Panc1 (cell line): ENCODE measurements at regions not wholly inside any gene's neighbourhood (a gene's known extent, or its start where the extent isn't known, plus 50 kb on each side); places are given as distances from the start of the nearest gene placed in this dataset.

ENCODE experiments used
- ATAC-seq: fragments of 200-7000 bp; cut with Tn5 transposase; 2 replicates; pipeline ENCODE4 v1.9.1; 2020; ENCODE audit warnings: mild to moderate bottlenecking, moderate library complexity
- BruUV-seq: library from RNA; stranded (reverse); fragments of 400-500 nt; replicated peaks from 2 replicates; lab custom pipeline; 2021; lab: Mats Ljungman, UMichigan
- CTCF ChIA-PET: fragments of 300-600 bp; sonication (Branson Sonifier 250); formaldehyde crosslinking; loops from one replicate; lab custom pipeline; 2022; ENCODE audit warnings: antibody characterized with exemption; lab: Charles Lee
- POLR2A ChIA-PET: fragments of 300-600 bp; sonication (Branson Sonifier 250); formaldehyde crosslinking; loops from one replicate; lab custom pipeline; 2022; ENCODE audit warnings: antibody characterized with exemption; lab: Charles Lee
- DNase-seq: peaks from one replicate; pipeline ENCODE4 v3.0.0-alpha.2; 2010; ENCODE audit warnings: low read depth, low spot score
- H3K27ac ChIP-seq: 2 replicates; pipeline ENCODE4 v1.5.1; 2011; ENCODE audit warnings: mild to moderate bottlenecking, low read length, inconsistent platforms
- H3K27me3 ChIP-seq: fragments of 200-500 bp; sonication (Bioruptor generic); 2 replicates; pipeline ENCODE4 v1.6.0; 2014; ENCODE audit warnings: low read length, inconsistent platforms; ENCODE audit not compliant: control insufficient read depth, insufficient read depth
- H3K36me3 ChIP-seq: fragments of 200-500 bp; sonication (Bioruptor generic); 2 replicates; pipeline ENCODE4 v1.5.1; 2014; ENCODE audit warnings: inconsistent platforms, mild to moderate bottlenecking, low read length, moderate library complexity; ENCODE audit not compliant: control insufficient read depth, insufficient read depth
- H3K4me1 ChIP-seq: 2 replicates; pipeline ENCODE4 v1.5.1; 2011; ENCODE audit warnings: inconsistent platforms, mild to moderate bottlenecking, low read length, moderate library complexity; ENCODE audit not compliant: control insufficient read depth, insufficient read depth
- H3K4me3 ChIP-seq, 2 experiments: 2 replicates each; pipeline ENCODE4 v1.5.1; 2011 to 2012; ENCODE audit warnings: low read depth in 2 of 2, low read length in 2 of 2, mild to moderate bottlenecking in 2 of 2, inconsistent platforms in 1 of 2, moderate library complexity in 1 of 2
- H3K9me3 ChIP-seq: fragments of 200-500 bp; sonication (Bioruptor generic); 2 replicates; pipeline ENCODE4 v1.5.1; 2014; ENCODE audit warnings: low read depth, mild to moderate bottlenecking, inconsistent platforms, low read length, moderate library complexity; ENCODE audit not compliant: control insufficient read depth, insufficient read depth
- CTCF ChIP-seq: fragments of 450-650 bp; IDR thresholded peaks from 2 replicates; pipeline ENCODE4 v1.5.1; 2017; ENCODE audit warnings: mild to moderate bottlenecking
- POLR2AphosphoS5 ChIP-seq: IDR thresholded peaks from 2 replicates; pipeline ENCODE4 v1.6.1; 2012; ENCODE audit warnings: mild to moderate bottlenecking, low read depth, low read length, moderate library complexity
- REST ChIP-seq, 2 experiments: IDR thresholded peaks; 2 replicates each; pipeline ENCODE4 v1.6.1; 2011 to 2012; ENCODE audit warnings: low read depth in 2 of 2, control low read depth in 1 of 2, low read length in 1 of 2, mild to moderate bottlenecking in 1 of 2, moderate library complexity in 1 of 2; ENCODE audit not compliant: insufficient read depth in 1 of 2
- SIN3A ChIP-seq: IDR thresholded peaks from 2 replicates; pipeline ENCODE4 v1.6.1; 2012; ENCODE audit warnings: low read depth, mild to moderate bottlenecking, low read length, moderate library complexity, borderline replicate concordance; ENCODE audit not compliant: insufficient read depth
- TCF7L2 ChIP-seq: IDR thresholded peaks from 2 replicates; pipeline ENCODE4 v1.6.1; 2011; ENCODE audit warnings: mild to moderate bottlenecking, low read depth, low read length, inconsistent platforms
- in situ Hi-C: cut with HindIII; loops from 2 replicates; pipeline ENCODE4 v1.10.0; 2016; ENCODE audit warnings: low sequenced_read_pairs, low pct_unique_long_range_greater_than_20kb
- intact Hi-C: fragments of 100-400 bp; cut with micrococcal nuclease; formaldehyde crosslinking; loops from one replicate; pipeline ENCODE4 v1.10.0; 2022; ENCODE audit not compliant: unreplicated experiment

- Histone ChIP-seq H3K36me3 (no peaks in the 10 kb centered on the region), H3K27ac (no peak overlapping the region), H3K4me1 (no peaks in the 10 kb centered on the region), H3K27me3 (no peaks in the 10 kb centered on the region), H3K4me3 (no peak overlapping the region), H3K9me3 (no peaks in the 10 kb centered on the region)
- no peak for ATAC-seq
- CTCF ChIA-PET = no interaction called here
- in situ Hi-C loops (no loop called here), intact Hi-C loops (no loop called here)
- DNase-seq = no peak
- TF ChIP-seq CTCF (no peak), SIN3A (no peak), TCF7L2 (no peak), REST (IDR thresholded peaks at IDR 0.05; ENCODE audit: insufficient read depth in 1 of 2, low read depth in 2 of 2, low read length in 1 of 2) (no peak), POLR2AphosphoS5 (no peak)
- BruUV-seq = no TSS peak
- POLR2A ChIA-PET = no interaction called here
Measured at GRCh38 chr2:192412394-192412793, 217.7 kb upstream of the TMEFF2 start.

- Histone ChIP-seq H3K9me3 (no peaks in the 10 kb centered on the region), H3K27ac (no peak overlapping the region), H3K27me3 (no peaks in the 10 kb centered on the region), H3K4me1 (no peaks in the 10 kb centered on the region), H3K36me3 (no peaks in the 10 kb centered on the region), H3K4me3 (no peak overlapping the region)
- intact Hi-C loops = no loop called here
- no TSS peak for BruUV-seq
- POLR2A ChIA-PET = no interaction called here
- DNase-seq (no peak), ATAC-seq (no peak)
- CTCF ChIA-PET = no interaction called here
- in situ Hi-C loops = no loop called here
- no peak for TF ChIP-seq POLR2AphosphoS5
- TF ChIP-seq TCF7L2 = no peak
- no peak for TF ChIP-seq REST (IDR thresholded peaks at IDR 0.05; ENCODE audit: insufficient read depth in 1 of 2, low read depth in 2 of 2, low read length in 1 of 2)
- TF ChIP-seq CTCF = no peak
- TF ChIP-seq SIN3A = no peak
Measured at GRCh38 chr2:192411755-192412154, 217.0 kb upstream of the TMEFF2 start.
